ENCODE measurements at regions not wholly inside any gene's neighbourhood (a gene's known extent, or its start where the extent isn't known, plus 50 kb on each side); places are given as distances from the start of the nearest gene placed in this dataset.

GRCh38 chr6:23325065-23325464 is 755.7 kb downstream of the HDGFL1 start:
- no peak for DNase-seq

DNA sequence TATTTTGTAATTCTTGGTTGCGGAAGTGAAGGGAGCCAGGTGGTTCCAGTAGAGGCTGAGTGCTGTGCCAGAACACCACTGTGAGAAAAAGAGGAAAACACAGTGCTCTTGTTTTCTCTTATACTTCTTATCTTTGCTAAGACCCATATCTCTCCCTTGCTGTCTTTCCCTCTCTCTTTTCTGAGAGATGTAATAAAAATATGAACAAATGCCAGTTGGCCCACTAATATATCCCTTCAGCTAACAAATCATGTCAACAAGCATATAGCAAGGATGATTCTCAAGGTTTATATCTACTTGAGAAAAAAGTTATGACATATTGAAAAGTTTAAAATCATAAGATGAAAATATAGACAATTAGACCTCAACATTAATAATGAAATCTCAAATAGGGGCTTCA is 758.3 kb downstream of the HDGFL1 start:
- no peak for DNase-seq

GRCh38 chr6:23329086-23329485 is 759.7 kb downstream of the HDGFL1 start:
- no peak for DNase-seq

DNA sequence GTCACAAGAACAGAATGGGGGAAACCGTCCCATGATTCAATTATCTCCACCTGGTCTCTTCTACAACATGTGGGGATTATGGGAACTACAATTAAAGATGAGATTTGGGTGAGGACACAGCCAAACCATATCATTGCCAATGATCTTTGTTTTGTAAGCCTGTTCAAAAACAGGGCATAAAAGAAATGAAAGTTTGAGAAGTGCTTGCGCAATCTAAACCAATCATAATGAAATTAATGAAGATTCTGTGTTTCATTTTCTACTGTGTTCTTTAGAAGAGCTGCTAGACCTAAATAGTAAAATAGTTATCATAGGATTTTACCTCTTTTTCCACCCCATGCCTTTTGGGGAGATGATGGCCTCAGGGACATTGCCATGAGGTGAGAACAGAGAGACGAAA is 761.3 kb downstream of the HDGFL1 start:
- no peak for DNase-seq

DNA sequence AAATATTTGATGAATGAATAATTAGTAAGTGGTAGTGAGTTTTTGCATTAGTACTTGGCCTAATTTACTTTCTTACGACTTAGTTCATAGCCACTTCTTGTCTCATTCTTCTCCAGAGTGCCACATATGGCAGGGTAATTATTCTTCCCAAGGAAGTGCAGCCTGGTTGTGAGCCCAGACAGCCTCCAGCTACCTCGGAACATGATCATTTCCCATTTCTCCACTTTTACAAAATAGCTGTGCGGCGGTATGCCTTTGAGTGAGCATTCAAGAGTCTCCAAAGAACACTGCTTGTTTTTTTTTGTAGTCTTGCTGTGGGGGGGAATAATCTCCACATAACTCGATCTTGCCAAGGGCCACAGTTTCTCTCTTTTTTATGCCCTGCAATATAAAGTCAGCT is 765.0 kb downstream of the HDGFL1 start:
- no peak for DNase-seq

DNA sequence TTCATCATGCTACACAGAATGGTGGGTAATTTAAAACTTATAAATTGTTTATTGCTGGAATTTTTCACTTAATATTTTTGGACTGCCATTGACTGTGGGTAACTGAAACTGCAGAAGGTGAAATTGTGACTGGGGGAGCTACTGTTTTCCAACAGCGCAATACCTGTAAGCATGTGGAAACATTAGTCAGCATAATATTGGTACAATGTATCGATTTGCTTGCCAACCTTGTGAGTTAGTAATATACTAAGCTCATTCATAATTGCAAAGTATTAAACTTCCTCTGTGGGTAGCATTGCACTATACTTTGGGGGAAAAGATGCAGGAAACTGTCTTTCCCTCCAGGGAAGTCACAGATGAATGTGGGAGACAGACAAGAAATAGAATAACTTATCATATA is 766.5 kb downstream of the HDGFL1 start:
- DNase-seq, result no peak

- no peak for DNase-seq
Measured at GRCh38 chr6:23339268-23339667, 769.9 kb downstream of the HDGFL1 start.

DNA sequence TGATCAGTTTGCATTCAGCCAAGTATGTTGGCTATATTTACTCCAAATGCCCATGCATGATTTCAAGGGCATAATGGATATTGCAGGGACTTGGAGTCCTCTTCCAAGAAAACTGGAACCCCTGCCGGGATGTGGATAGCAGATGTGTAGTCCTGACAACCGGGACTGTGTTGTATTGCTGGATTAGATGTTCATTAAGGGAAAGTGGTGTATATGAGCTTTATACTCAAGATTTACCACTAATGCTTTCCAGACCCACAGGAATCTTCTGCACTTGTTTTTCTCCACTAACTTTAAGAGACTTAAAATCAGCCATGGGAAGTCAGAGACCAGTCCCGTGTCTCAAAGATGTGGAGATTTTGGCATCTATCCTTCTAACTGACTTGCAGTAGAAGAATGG is 770.9 kb downstream of the HDGFL1 start:
- no peak for DNase-seq

- no peak for DNase-seq
Measured at GRCh38 chr6:23343610-23344306, 774.4 kb downstream of the HDGFL1 start.

DNA sequence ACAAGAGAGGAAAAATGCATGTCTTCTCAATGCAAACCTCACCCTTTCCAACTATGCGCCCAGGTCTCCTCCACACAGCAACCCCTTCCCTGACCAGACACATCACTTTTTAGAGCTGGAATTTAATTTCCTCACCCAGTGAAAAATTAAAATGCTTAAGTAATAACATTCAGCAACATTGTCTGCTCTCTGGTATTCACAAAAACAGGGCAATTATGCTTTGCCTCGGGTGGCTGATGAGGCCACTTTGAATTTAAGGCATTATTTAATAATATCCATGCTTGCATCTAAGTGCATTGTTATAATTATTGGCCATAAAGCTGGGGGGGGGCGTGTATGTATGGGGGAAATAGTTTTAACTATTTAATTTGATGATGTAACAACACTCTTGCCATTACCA is 777.8 kb upstream of the NRSN1 start:
- DNase-seq, result no peak

DNA sequence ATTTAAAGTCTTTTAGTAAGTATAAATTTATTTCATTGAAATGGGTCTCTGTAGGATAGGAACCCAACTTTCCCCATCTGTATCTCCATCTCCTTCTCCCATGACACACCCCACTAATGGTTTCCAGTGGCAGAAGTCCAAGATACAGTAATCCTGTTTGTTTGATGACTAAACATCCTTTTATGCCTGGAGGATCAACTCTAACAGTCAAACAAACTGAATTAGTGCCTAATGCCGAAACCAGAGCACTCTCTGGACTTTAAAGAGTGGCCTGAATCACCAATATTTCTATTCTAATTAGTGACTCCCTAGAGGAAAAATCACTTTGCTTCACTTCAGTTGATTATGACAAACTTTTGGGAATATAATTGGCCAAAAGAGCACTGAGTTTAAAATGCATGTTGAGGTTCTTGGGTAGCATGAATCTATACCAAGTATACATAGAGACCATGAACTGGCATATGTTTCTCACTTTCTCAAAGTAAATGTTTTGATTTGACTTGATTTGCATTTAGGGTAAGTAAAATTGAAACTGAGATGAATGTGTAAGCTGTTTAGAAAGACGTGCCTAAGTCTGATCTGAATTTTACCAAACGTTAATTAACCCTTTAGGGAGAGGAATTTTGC is 776.4 kb upstream of the NRSN1 start:
- DNase-seq, result peak; percentile 77

GRCh38 chr6:23350752-23351453 is 775.1 kb upstream of the NRSN1 start:
- DNase-seq, result no peak

DNA sequence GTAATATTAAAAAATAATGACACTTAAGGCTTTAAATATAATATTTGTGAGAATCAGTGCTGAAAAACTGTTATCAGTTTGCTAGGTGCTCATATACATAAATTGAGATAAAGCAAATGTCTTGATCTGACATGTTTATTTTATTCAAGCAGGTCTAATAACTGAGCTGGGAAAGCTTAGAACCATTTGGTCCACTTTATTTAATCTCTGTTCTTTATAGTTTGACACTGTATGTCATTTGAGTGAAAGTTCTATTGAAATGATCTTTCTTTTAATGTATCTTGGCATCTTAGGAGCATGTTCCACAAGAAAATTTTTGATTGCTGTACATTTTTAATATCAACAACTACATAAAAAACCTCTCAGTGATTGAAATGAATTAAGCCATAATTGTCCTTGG is 772.0 kb upstream of the NRSN1 start:
- no peak for DNase-seq

- no peak for DNase-seq
Measured at GRCh38 chr6:23357185-23357766, 768.7 kb upstream of the NRSN1 start.

- no peak for DNase-seq
Measured at GRCh38 chr6:23365732-23366131, 760.3 kb upstream of the NRSN1 start.

DNA sequence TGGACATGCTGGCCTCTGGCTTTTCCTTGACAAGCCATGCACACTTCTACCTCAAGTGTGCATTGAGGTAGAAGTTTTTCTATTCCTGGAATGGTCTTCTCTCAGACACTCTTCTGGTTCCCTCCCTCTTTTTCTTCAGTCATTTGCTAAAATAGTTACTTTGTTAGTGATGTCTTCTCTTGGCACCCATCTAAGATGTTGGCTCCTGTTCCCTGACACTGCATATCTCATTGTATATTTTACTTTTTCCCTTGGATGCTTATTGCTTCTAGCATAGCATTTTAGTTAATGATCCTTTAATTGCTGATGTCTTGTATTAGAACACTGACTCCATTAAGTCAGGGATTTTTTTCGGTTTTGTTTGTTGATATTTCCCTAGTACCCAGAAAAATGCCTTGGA is 758.7 kb upstream of the NRSN1 start:
- no peak for DNase-seq

GRCh38 chr6:23368557-23368956 is 757.5 kb upstream of the NRSN1 start:
- no peak for DNase-seq

GRCh38 chr6:23370051-23370450 is 756.0 kb upstream of the NRSN1 start:
- no peak for DNase-seq

- no peak for DNase-seq
Measured at GRCh38 chr6:23371132-23371915, 754.7 kb upstream of the NRSN1 start.

GRCh38 chr6:23377830-23378229 is 748.2 kb upstream of the NRSN1 start:
- DNase-seq, result no peak

DNA sequence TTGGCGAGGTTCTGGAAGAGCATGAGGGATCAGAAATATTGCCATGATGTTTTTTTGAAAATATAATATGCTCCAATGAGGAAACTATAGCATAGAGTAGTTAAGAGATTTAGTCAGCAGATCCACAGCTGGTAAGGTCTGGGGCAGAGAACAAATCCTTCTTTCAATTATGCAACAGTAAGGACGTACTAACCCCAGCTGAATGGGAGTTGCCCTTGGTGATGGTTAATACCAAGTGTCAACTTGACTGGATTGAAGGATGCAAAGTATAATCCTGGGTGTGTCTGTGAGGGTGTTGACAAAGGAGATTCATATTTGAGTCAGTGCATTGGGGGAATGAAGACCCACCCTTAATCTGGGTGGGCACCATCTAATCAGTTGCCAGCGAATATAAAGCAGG is 745.5 kb upstream of the NRSN1 start:
- DNase-seq, result no peak

DNA sequence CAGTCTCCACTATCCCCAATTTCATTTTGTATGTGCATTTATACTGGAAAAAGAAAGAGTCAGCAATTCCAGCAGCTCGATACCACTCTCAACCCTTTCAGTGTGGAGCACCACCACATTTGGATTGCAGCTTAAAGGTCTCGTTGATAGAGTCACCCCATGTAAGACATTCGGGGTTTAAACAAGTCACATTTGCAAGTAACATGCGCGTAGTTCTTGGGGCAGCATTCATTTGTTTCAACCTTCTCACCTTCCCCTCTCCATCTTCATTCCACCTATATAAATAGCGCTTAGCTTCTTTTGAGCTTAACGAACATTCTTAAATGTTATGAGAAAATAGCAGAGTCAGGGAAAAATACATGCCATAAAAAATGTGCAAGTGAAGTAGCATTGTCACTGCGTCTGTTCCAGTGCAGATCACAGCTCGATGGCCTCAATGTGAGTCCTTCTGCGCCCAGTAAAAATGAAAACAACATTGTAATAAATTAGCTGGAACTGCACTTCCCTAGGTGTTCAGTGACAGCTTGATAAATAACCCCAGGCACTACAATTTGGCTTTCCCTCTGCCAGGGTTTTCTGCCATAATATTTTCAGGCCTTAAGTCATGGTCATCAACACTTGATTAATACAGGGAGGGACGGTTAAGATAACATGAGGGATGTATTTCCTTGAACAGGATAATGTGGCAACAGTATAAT is 737.8 kb upstream of the NRSN1 start:
- no peak for DNase-seq

- no peak for DNase-seq
Measured at GRCh38 chr6:23389386-23389785, 736.6 kb upstream of the NRSN1 start.

All from COR-L47 (cell line).